CD4-positive, CD25-positive, alpha-beta regulatory T cell (primary cell): ENCODE measurements at regions not wholly inside any gene's neighbourhood (a gene's known extent, or its start where the extent isn't known, plus 50 kb on each side); places are given as distances from the start of the nearest gene placed in this dataset.

Experiments used
- ATAC-seq, 2 donors: fragments of 150-1000 bp; cut with Tn5 transposase; one replicate each; pipeline ENCODE4 v1.10.0; 2021; ENCODE audit warnings: low read depth in 2 of 2, moderate number of reproducible peaks in 2 of 2, moderate library complexity in 1 of 2
- DNase-seq, 3 donors: peaks; one replicate each; pipeline versions ENCODE4 v3.0.0 to v3.0.0-alpha.2; 2012 to 2022; ENCODE audit warnings: mixed read lengths in 1 of 3
- H3K27ac ChIP-seq: one replicate; pipeline ENCODE4 v1.7.0; 2013; ENCODE audit warnings: mild to moderate bottlenecking, low read length; ENCODE audit not compliant: insufficient read depth, poor library complexity, severe bottlenecking
- H3K27me3 ChIP-seq: one replicate; pipeline ENCODE4 v1.7.0; 2013; ENCODE audit warnings: low read length; ENCODE audit not compliant: control insufficient read depth, insufficient read depth
- H3K36me3 ChIP-seq: one replicate; pipeline ENCODE4 v1.7.0; 2013; ENCODE audit warnings: mild to moderate bottlenecking, low read length, moderate library complexity; ENCODE audit not compliant: control insufficient read depth, insufficient read depth
- H3K4me1 ChIP-seq: 2 replicates; pipeline ENCODE4 v1.7.0; 2013; ENCODE audit warnings: mild to moderate bottlenecking, low read length; ENCODE audit not compliant: insufficient read depth, control insufficient read depth, poor library complexity, severe bottlenecking
- H3K4me3 ChIP-seq: one replicate; pipeline ENCODE4 v1.7.0; 2013; ENCODE audit warnings: low read depth, mild to moderate bottlenecking, low read length, moderate library complexity
- H3K9me3 ChIP-seq, 2 experiments: 1 replicate in 1 of 2; 2 replicates in 1 of 2; pipeline ENCODE4 v1.7.0; 2013; ENCODE audit warnings: low read length in 2 of 2, mild to moderate bottlenecking in 1 of 2, moderate library complexity in 1 of 2; ENCODE audit not compliant: control insufficient read depth in 2 of 2
- H3K27ac Mint-ChIP-seq, 3 donors: one replicate each; pipeline ENCODE4 v1.8.0; 2020 to 2022; ENCODE audit warnings: mild to moderate bottlenecking in 3 of 3, mixed read lengths in 3 of 3, moderate library complexity in 2 of 3
- H3K27me3 Mint-ChIP-seq: one replicate; pipeline ENCODE4 v1.8.0; 2022; ENCODE audit warnings: mild to moderate bottlenecking, mixed read lengths
- H3K36me3 Mint-ChIP-seq: one replicate; pipeline ENCODE4 v1.8.0; 2020; ENCODE audit warnings: mixed read lengths
- H3K4me1 Mint-ChIP-seq, 4 donors: one replicate each; pipeline ENCODE4 v1.8.0; 2020 to 2022; ENCODE audit warnings: mixed read lengths in 4 of 4, mild to moderate bottlenecking in 1 of 4
- H3K4me3 Mint-ChIP-seq, 4 donors: one replicate each; pipeline ENCODE4 v1.8.0; 2020 to 2022; ENCODE audit warnings: mild to moderate bottlenecking in 4 of 4, mixed read lengths in 4 of 4, moderate library complexity in 3 of 4
- H3K9me3 Mint-ChIP-seq, 7 donors: one replicate each; pipeline ENCODE4 v1.8.0; 2020 to 2022; ENCODE audit warnings: mixed read lengths in 7 of 7, mild to moderate bottlenecking in 3 of 7, moderate library complexity in 2 of 7

GRCh38 chr6:167422934-167423333, 98.0 kb downstream of the TTLL2 start:
- no peaks in the 10 kb centered on the region for H3K36me3 Mint-ChIP-seq
- ATAC-seq (no peak), DNase-seq (no peak)
- H3K9me3 ChIP-seq: no peaks in the 10 kb centered on the region
- H3K27ac Mint-ChIP-seq: no peak overlapping the region
- H3K4me3 ChIP-seq: no peak overlapping the region
- peaks cover 3% of the 10 kb centered on the region for H3K27me3 ChIP-seq
- no peak overlapping the region for H3K27ac ChIP-seq
- no peaks in the 10 kb centered on the region for H3K27me3 Mint-ChIP-seq
- no peaks in the 10 kb centered on the region for H3K36me3 ChIP-seq
- no peak overlapping the region for H3K4me3 Mint-ChIP-seq
- H3K4me1 ChIP-seq: no peaks in the 10 kb centered on the region
- no peaks in the 10 kb centered on the region for H3K4me1 Mint-ChIP-seq
- H3K9me3 Mint-ChIP-seq: peaks cover 0 to 1% (median 0%) of the 10 kb centered on the region in 7 donors

- no peaks in the 10 kb centered on the region for H3K27me3 Mint-ChIP-seq
- no peaks in the 10 kb centered on the region for H3K9me3 ChIP-seq
- H3K36me3 ChIP-seq: no peaks in the 10 kb centered on the region
- ATAC-seq (no peak), DNase-seq (no peak)
- H3K36me3 Mint-ChIP-seq: no peaks in the 10 kb centered on the region
- H3K27me3 ChIP-seq: no peaks in the 10 kb centered on the region
- H3K27ac ChIP-seq: no peak overlapping the region
- no peak overlapping the region for H3K4me3 Mint-ChIP-seq
- H3K9me3 Mint-ChIP-seq: peaks cover 0 to 4% (median 0%) of the 10 kb centered on the region in 7 donors
- H3K4me1 ChIP-seq: no peaks in the 10 kb centered on the region
- H3K4me3 ChIP-seq: no peak overlapping the region
- H3K4me1 Mint-ChIP-seq: no peaks in the 10 kb centered on the region
- no peak overlapping the region for H3K27ac Mint-ChIP-seq
Measured at GRCh38 chr6:167424060-167424673, 99.3 kb downstream of the TTLL2 start.

- H3K4me3 ChIP-seq: no peak overlapping the region
- H3K27me3 ChIP-seq: no peaks in the 10 kb centered on the region
- no peaks in the 10 kb centered on the region for H3K36me3 ChIP-seq
- H3K9me3 Mint-ChIP-seq: peaks cover 0 to 5% (median 1%) of the 10 kb centered on the region in 7 donors
- ATAC-seq (no peak), DNase-seq (no peak)
- no peaks in the 10 kb centered on the region for H3K4me1 Mint-ChIP-seq
- H3K4me3 Mint-ChIP-seq: no peak overlapping the region
- no peaks in the 10 kb centered on the region for H3K9me3 ChIP-seq
- H3K36me3 Mint-ChIP-seq: no peaks in the 10 kb centered on the region
- no peaks in the 10 kb centered on the region for H3K27me3 Mint-ChIP-seq
- H3K4me1 ChIP-seq: no peaks in the 10 kb centered on the region
- H3K27ac ChIP-seq: no peak overlapping the region
- no peak overlapping the region for H3K27ac Mint-ChIP-seq
Measured at GRCh38 chr6:167424700-167425099, 99.8 kb downstream of the TTLL2 start.

- peaks cover 0 to 5% (median 2%) of the 10 kb centered on the region in 7 donors for H3K9me3 Mint-ChIP-seq
- DNase-seq (no peak), ATAC-seq (no peak)
- no peak overlapping the region for H3K27ac ChIP-seq
- H3K36me3 ChIP-seq: no peaks in the 10 kb centered on the region
- no peaks in the 10 kb centered on the region for H3K4me1 Mint-ChIP-seq
- H3K27me3 ChIP-seq: no peaks in the 10 kb centered on the region
- H3K36me3 Mint-ChIP-seq: no peaks in the 10 kb centered on the region
- no peaks in the 10 kb centered on the region for H3K4me1 ChIP-seq
- no peak overlapping the region for H3K4me3 Mint-ChIP-seq
- no peaks in the 10 kb centered on the region for H3K9me3 ChIP-seq
- no peaks in the 10 kb centered on the region for H3K27me3 Mint-ChIP-seq
- no peak overlapping the region for H3K27ac Mint-ChIP-seq
- H3K4me3 ChIP-seq: no peak overlapping the region
Measured at GRCh38 chr6:167426084-167426483, 101.2 kb downstream of the TTLL2 start.

- H3K27ac ChIP-seq: no peak overlapping the region
- Mint-ChIP-seq H3K9me3 (peaks cover 0 to 5% (median 2%) of the 10 kb centered on the region in 7 donors), H3K4me3 (no peak overlapping the region), H3K27me3 (no peaks in the 10 kb centered on the region), H3K4me1 (no peaks in the 10 kb centered on the region), H3K36me3 (no peaks in the 10 kb centered on the region), H3K27ac (no peak overlapping the region)
- ATAC-seq: no peak
- H3K4me3 ChIP-seq: no peak overlapping the region
- DNase-seq: no peak
- no peaks in the 10 kb centered on the region for H3K4me1 ChIP-seq
- H3K27me3 ChIP-seq: no peaks in the 10 kb centered on the region
- no peaks in the 10 kb centered on the region for H3K9me3 ChIP-seq
- H3K36me3 ChIP-seq: no peaks in the 10 kb centered on the region
Measured at GRCh38 chr6:167426651-167427050, 101.8 kb downstream of the TTLL2 start.

GRCh38 chr6:167428664-167429333, 103.9 kb downstream of the TTLL2 start:
- H3K27me3 Mint-ChIP-seq: no peaks in the 10 kb centered on the region
- Histone ChIP-seq H3K27me3 (no peaks in the 10 kb centered on the region), H3K4me3 (no peak overlapping the region), H3K27ac (no peak overlapping the region), H3K36me3 (no peaks in the 10 kb centered on the region), H3K9me3 (no peaks in the 10 kb centered on the region), H3K4me1 (no peaks in the 10 kb centered on the region)
- peaks cover 0 to 5% (median 2%) of the 10 kb centered on the region in 7 donors for H3K9me3 Mint-ChIP-seq
- H3K27ac Mint-ChIP-seq: no peak overlapping the region
- H3K4me3 Mint-ChIP-seq: no peak overlapping the region
- no peaks in the 10 kb centered on the region for H3K4me1 Mint-ChIP-seq
- DNase-seq (no peak), ATAC-seq (no peak)
- H3K36me3 Mint-ChIP-seq: no peaks in the 10 kb centered on the region

GRCh38 chr6:167429353-167429752, 104.5 kb downstream of the TTLL2 start:
- Histone ChIP-seq H3K4me1 (no peaks in the 10 kb centered on the region), H3K27me3 (no peaks in the 10 kb centered on the region), H3K27ac (no peak overlapping the region), H3K4me3 (no peak overlapping the region), H3K36me3 (no peaks in the 10 kb centered on the region), H3K9me3 (no peaks in the 10 kb centered on the region)
- no peak for ATAC-seq
- Mint-ChIP-seq H3K27me3 (no peaks in the 10 kb centered on the region), H3K9me3 (peaks cover 0 to 5% (median 2%) of the 10 kb centered on the region in 7 donors), H3K4me3 (no peak overlapping the region), H3K36me3 (no peaks in the 10 kb centered on the region), H3K27ac (no peak overlapping the region), H3K4me1 (no peaks in the 10 kb centered on the region)
- no peak for DNase-seq

GRCh38 chr6:167435209-167435728, 110.4 kb downstream of the TTLL2 start:
- no peaks in the 10 kb centered on the region for H3K36me3 ChIP-seq
- H3K27ac ChIP-seq: no peak overlapping the region
- no peak for ATAC-seq
- H3K27me3 Mint-ChIP-seq: no peaks in the 10 kb centered on the region
- H3K4me1 ChIP-seq: no peaks in the 10 kb centered on the region
- no peaks in the 10 kb centered on the region for H3K27me3 ChIP-seq
- no peak overlapping the region for H3K27ac Mint-ChIP-seq
- no peak overlapping the region for H3K4me3 Mint-ChIP-seq
- H3K36me3 Mint-ChIP-seq: no peaks in the 10 kb centered on the region
- no peaks in the 10 kb centered on the region for H3K4me1 Mint-ChIP-seq
- H3K9me3 Mint-ChIP-seq: peaks cover 0 to 2% (median 0%) of the 10 kb centered on the region in 7 donors
- H3K4me3 ChIP-seq: no peak overlapping the region
- no peaks in the 10 kb centered on the region for H3K9me3 ChIP-seq
- DNase-seq: no peak
